Right atrium auricular region (tissue), 2 donors: ENCODE measurements at regions not wholly inside any gene's neighbourhood (a gene's known extent, or its start where the extent isn't known, plus 50 kb on each side); places are given as distances from the start of the nearest gene placed in this dataset.
A peak's percentile ranks its signal among the peaks of the same experiment; 100 is the strongest.

ENCODE experiments used
- DNase-seq: peaks from one replicate; pipeline ENCODE4 v3.0.0-alpha.2; 2019; ENCODE audit warnings: low spot score
- H3K27ac ChIP-seq, 2 donors: fragments of 200-600 bp; sonication (generic); 1 replicate in 1 of 2; 2 replicates in 1 of 2; pipeline ENCODE4 v1.5.1; 2016 to 2019
- H3K27me3 ChIP-seq, 2 donors: fragments of 200-600 bp; sonication (generic); one replicate each; pipeline versions ENCODE4 v1.5.1 to v1.6.0; 2017 to 2019
- H3K36me3 ChIP-seq: fragments of 200-600 bp; sonication (generic); one replicate; pipeline ENCODE4 v1.5.1; 2016
- H3K4me1 ChIP-seq, 2 donors: fragments of 200-600 bp; sonication (generic); one replicate each; pipeline versions ENCODE4 v1.5.1 to v1.6.0; 2017 to 2019
- H3K4me3 ChIP-seq, 2 donors: fragments of 200-600 bp; sonication (generic); 1 replicate in 1 of 2; 2 replicates in 1 of 2; pipeline ENCODE4 v1.5.1; 2017 to 2019; ENCODE audit warnings: mild to moderate bottlenecking in 1 of 2, moderate library complexity in 1 of 2
- H3K9me3 ChIP-seq, 2 donors: fragments of 200-600 bp; sonication (generic); one replicate each; pipeline ENCODE4 v1.5.1; 2019
- CTCF ChIP-seq, 2 donors: fragments of 200-600 bp; sonication (generic); IDR thresholded peaks; one replicate each; pipeline ENCODE4 v1.5.1; 2019; ENCODE audit warnings: antibody characterized with exemption in 2 of 2

- TF ChIP-seq CTCF (IDR thresholded peaks at IDR 0.05): no peak
Measured at GRCh38 chr6:94350833-94351232, 931.5 kb upstream of the EPHA7 start.

GRCh38 chr6:94349227-94349626, 929.9 kb upstream of the EPHA7 start:
- H3K4me1 ChIP-seq: no peaks in the 10 kb centered on the region
- H3K9me3 ChIP-seq: no peaks in the 10 kb centered on the region
- no peak overlapping the region for H3K27ac ChIP-seq
- TF ChIP-seq CTCF (IDR thresholded peaks at IDR 0.05): no peak
- H3K36me3 ChIP-seq: no peaks in the 10 kb centered on the region
- no peak for DNase-seq
- no peaks in the 10 kb centered on the region for H3K27me3 ChIP-seq
- H3K4me3 ChIP-seq: no peak overlapping the region

More at GRCh38 chr6:94350833-94351232, 931.5 kb upstream of the EPHA7 start:
- no peaks in the 10 kb centered on the region for H3K27me3 ChIP-seq
- DNase-seq: no peak
- H3K4me3 ChIP-seq: no peak overlapping the region
- H3K9me3 ChIP-seq: no peaks in the 10 kb centered on the region
- no peak overlapping the region for H3K27ac ChIP-seq
- H3K36me3 ChIP-seq: no peaks in the 10 kb centered on the region
- no peaks in the 10 kb centered on the region for H3K4me1 ChIP-seq

- DNase-seq: no peak
- Histone ChIP-seq H3K36me3 (no peaks in the 10 kb centered on the region), H3K27me3 (no peaks in the 10 kb centered on the region), H3K9me3 (no peaks in the 10 kb centered on the region), H3K4me1 (no peaks in the 10 kb centered on the region), H3K27ac (no peak overlapping the region), H3K4me3 (no peak overlapping the region)
- TF ChIP-seq CTCF (IDR thresholded peaks at IDR 0.05): no peak
Measured at GRCh38 chr6:94344866-94345265, 925.5 kb upstream of the EPHA7 start.

DNA sequence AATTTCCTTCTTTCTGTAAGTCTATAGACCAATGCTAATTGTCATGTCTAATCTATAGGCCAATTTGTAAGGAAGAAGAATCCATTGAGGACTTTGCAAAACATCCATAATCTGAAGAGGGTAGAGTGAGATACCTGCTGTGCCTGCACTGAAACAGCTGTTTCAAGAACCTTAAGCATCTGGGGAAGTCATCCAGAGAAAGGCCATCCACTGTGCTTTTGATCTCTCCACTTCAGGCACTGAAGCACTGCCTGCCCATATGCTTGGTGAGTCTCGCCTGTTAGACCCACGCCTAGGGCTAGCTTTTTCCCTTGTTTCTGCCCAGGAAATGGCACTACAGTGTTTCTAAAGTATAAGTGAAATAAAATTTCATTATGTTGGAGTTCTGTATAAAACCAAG, 921.8 kb upstream of the EPHA7 start:
- Histone ChIP-seq H3K9me3 (no peaks in the 10 kb centered on the region), H3K27ac (no peak overlapping the region), H3K4me3 (no peak overlapping the region), H3K27me3 (no peaks in the 10 kb centered on the region), H3K4me1 (no peaks in the 10 kb centered on the region), H3K36me3 (no peaks in the 10 kb centered on the region)
- DNase-seq: no peak
- no peak for TF ChIP-seq CTCF (IDR thresholded peaks at IDR 0.05)

GRCh38 chr6:94323853-94324252, 904.5 kb upstream of the EPHA7 start:
- no peaks in the 10 kb centered on the region for H3K27me3 ChIP-seq
- H3K9me3 ChIP-seq: no peaks in the 10 kb centered on the region
- no peak for TF ChIP-seq CTCF (IDR thresholded peaks at IDR 0.05)
- no peak overlapping the region for H3K27ac ChIP-seq
- H3K4me1 ChIP-seq: no peaks in the 10 kb centered on the region
- no peak overlapping the region for H3K4me3 ChIP-seq
- DNase-seq: no peak
- no peaks in the 10 kb centered on the region for H3K36me3 ChIP-seq

DNA sequence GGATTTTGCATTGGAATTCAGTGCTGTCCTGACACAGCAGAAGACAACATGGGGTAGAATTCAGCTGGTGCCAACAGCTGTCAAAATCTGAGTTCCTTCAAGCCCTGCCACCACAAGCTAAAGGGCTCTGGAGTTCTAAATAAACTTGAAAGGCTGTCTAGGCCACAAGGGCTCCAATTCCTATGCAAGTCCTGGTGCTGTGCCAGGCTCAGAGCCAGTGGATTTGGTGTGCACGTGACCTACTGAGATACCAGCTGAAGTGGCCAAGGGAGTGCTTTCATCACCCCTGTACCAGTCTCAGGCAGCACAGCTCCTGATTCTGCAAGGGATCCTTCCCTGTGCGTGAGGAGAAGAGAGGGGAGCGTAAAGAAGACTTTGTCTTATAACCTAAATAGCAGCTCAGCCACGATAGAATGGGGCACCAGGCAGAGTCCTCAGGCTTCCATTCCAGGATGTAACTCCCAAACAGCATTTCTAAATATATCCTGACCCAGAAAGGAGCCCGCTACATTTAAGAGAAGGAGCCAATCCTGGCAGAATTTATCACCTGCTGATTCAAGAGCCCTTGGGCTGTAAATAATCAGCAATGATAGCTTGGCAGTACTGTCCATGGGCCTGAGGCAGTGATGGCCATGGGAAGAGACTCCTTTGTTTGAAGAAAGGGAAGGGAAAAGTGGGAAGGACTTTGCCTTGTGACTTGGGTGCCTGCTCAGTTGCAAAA, 881.2 kb upstream of the EPHA7 start:
- Histone ChIP-seq H3K27ac (peak overlapping the region; percentile 45 to 57), H3K9me3 (peaks cover 0 to 3% of the 10 kb centered on the region in 2 donors), H3K36me3 (no peaks in the 10 kb centered on the region), H3K4me3 (no peak overlapping the region), H3K4me1 (peaks cover 0 to 5% of the 10 kb centered on the region in 2 donors), H3K27me3 (no peaks in the 10 kb centered on the region)
- DNase-seq: peak; percentile 66
- no peak for TF ChIP-seq CTCF (IDR thresholded peaks at IDR 0.05)
